ENCODE measurements at regions not wholly inside any gene's neighbourhood (a gene's known extent, or its start where the extent isn't known, plus 50 kb on each side); places are given as distances from the start of the nearest gene placed in this dataset.
A peak's percentile ranks its signal among the peaks of the same experiment; 100 is the strongest.

DNA sequence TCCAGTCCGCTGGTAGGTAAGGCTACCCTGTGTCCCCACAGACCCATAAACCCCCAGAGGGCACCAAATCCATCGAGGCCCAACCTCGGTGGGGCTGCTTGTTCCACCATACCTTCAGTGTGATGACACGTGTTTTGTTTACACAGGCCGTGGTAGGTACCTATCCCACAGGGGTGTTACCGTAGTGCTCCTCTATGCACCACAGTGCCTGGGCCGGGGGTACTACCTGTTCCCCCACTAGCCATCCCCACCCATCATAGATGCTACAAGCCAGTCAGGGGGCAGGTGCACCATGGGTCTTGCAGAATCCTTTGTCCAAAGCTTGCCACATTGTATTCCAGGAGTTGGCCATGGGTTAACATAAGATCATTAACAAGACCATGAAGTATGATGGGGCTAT is 796.2 kb downstream of the EFNA5 start:
- DNase-seq = no peak

DNA sequence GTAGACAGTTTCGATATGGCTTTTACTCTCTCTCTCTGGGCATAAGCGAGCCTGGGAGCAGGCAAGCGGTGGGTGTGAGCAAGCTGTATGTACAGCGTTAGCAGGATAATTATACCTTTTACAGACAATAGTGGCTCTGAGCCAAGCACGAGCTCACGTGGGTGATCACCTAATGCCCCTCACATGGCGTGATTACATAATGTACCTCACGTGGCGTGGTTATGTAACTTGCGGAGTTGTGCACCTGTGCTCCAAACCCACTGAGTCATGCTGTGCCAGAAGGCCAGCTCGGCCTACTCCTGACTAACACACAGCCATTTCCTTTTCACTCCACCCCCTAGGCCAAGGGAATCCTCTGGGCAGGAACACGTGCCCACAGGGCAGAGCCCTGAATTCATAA is 797.2 kb downstream of the EFNA5 start:
- peak; percentile 99 for DNase-seq

- no peak for DNase-seq
Measured at GRCh38 chr5:106865279-106865678, 805.5 kb downstream of the EFNA5 start.

DNA sequence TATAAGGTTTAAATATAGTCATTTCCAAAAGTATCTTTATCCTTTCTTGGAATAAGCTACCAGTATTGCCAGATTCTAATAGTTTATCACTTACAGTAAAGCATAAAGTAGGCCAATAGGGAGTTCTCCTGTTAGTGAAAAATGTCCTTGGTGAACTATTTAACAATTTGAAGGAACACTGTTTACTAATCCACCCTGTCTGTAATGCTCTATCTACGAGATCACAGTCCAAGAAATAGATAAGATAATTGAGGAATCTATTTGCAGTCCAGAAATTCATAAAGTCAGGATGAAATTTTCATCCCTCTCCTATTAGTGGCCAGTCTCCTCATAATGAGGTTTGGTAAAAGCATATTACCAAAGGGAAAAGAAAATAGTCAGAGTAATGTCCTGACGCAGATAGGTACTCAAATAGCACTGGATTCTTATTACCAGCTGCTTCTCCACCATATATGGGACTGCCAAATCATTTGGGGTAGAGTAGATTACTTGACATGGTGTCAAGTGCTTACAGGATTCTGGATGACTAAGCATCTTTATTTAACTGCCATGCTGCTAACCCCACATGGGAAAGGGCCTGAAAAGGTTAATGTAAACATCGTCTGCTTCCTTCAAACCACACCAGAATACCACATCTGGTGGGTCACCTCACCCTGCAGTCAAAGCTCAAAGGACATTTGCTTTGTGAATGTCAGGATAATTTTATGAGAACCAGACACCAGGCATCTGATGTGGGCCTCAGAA is 808.1 kb downstream of the EFNA5 start:
- peak; percentile 84 for DNase-seq

DNA sequence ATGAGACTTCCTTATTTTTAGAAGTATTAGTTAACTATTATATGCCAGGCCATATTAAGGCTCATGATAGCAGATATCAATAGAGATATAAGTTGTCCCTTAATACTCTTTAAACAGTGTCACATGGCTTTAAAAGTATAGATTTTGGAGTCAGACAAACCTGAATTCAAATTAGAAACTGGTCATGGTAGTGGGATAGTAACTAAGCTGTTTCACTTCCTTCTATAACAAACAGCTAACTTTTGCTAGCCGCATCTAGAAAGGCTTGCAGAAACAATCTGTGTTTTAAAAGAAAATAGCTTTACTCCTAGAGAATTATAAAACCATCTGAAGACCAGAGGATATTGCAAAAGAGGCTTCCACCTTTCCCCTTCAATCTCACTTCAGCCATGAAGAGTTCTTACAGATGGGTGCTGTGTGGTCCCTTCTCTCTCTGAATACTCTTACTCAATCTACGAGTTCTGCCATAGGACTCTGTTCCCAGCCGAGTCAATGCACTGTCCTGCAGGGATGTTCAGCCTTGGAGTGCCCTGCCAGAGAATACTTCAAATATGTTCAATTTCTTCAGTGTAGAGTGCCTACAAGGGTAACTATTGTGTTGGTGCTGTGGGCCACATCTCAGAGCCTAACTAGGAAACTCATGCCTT is 810.2 kb downstream of the EFNA5 start:
- no peak for DNase-seq

- no peak for DNase-seq
Measured at GRCh38 chr5:106858616-106859015, 812.1 kb downstream of the EFNA5 start.

- no peak for DNase-seq
Measured at GRCh38 chr5:106854922-106855321, 815.8 kb downstream of the EFNA5 start.

GRCh38 chr5:106854105-106854687 is 816.5 kb downstream of the EFNA5 start:
- DNase-seq = no peak

DNA sequence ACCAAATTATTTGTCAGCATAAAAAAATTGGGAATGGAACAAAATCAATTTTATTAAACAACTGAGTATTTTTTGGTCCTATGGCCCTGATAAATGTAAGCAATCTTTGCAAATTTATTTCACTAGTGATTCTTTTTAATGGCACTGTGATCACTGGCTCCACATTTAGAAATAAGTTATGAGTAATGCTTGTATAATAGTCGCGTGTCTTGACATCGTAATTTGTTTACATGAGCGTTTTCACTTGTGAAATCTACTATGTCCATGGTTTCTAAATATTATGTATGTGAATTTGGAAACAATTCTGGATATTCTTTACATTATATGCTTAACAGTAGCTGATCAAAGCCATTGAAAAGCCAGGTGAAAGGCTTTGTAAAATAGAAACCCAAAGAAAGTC is 817.5 kb downstream of the EFNA5 start:
- no peak for DNase-seq

DNA sequence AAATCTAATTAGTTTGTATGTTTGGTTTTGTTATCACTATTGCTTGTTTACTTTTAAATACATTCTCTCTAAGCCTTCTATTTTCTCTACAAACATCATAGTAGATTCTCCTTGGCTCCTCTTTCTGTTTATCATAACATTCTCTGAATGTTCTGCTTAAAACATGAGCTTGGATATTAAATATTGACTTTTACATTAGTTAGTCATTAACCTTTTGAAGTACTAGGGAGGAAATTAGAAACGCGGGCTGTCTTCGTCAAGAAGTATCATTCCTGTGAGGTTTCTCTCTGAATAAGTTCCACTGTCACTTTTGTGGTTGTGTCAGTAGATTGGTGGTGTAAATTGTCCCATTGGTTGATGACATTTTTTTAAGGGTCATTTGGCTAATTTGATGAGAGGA is 821.5 kb downstream of the EFNA5 start:
- peak; percentile 93 for DNase-seq

- peak; percentile 90 for DNase-seq
Measured at GRCh38 chr5:106843812-106844416, 826.8 kb downstream of the EFNA5 start.

DNA sequence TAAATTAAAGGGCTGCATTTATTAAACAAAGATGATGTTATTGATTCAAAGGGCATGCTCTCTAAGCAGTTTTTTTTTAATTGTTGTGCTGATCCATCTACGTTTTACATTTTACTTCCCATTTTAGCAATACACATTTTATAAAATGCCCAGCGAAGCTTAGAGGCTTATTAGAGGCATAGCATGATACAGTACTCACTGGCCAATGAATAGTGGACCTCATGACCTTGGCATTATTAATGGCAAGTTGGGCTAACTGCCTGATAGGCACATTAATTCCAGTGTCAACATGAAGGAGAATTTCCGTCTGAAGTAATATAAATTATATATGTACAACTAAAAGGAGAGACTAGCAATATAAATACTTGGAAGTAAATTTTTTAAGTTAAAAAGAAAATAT is 837.2 kb downstream of the EFNA5 start:
- DNase-seq = no peak

DNA sequence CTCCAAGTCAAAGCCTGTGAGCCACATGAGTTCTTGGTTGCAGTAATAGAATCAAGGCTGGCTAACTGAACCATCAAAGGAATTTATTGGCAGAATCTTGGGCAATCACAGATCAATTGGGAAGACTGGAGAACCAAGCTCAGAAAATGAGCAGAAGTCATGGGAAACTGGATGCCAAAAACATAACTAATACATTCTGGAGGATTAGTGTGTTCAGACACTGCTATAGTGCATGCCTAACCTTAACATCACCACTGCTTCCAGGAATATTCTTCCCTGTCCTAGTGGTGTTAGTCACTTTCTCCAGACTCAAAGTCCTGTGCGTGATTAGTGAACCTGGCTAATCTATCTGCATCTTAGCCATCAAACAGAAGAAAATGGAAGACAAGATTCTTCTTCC is 843.7 kb downstream of the EFNA5 start:
- DNase-seq = no peak

GRCh38 chr5:106825374-106825773 is 845.4 kb downstream of the EFNA5 start:
- no peak for DNase-seq

DNA sequence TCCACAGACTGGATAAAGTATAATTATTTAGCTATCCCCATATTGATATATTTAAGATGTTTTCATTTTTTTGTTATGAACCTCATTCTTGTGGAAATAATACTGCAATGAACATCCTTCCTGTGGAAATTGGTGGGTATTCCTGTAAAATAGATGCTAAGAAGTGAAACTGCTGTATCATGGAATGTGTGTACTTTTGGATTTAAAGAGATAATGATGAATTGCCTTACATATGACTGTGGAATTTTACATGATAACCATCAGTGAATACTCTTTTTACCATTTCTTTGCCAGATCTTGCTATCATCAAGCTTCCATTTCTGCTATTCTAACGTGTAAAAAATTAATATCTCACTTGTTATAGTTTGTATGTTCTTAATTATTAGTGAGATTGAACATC is 847.9 kb downstream of the EFNA5 start:
- peak; percentile 6 for DNase-seq

GRCh38 chr5:106818552-106818951 is 852.2 kb downstream of the EFNA5 start:
- no peak for DNase-seq

- DNase-seq = no peak
Measured at GRCh38 chr5:106814961-106815360, 855.8 kb downstream of the EFNA5 start.

DNA sequence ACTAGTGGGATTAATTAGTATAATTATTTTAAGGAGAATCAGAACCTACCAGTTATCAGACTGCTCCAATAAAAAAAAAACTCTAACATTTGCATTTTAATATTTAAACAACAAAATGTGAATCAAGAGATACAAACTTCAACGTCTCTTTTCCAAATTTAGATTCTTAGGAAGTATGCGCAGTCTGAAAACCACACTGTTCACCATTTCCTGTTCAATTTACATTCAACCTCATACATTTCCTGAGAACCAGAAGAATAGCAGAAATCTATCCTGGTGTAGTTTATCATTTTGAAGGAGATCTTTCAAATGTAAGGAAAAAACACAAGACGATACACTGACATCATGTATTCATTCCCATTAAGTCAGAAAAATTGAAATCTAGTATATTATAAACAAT is 869.2 kb downstream of the EFNA5 start:
- no peak for DNase-seq

GRCh38 chr5:106797996-106798395 is 872.7 kb downstream of the EFNA5 start:
- no peak for DNase-seq

DNA sequence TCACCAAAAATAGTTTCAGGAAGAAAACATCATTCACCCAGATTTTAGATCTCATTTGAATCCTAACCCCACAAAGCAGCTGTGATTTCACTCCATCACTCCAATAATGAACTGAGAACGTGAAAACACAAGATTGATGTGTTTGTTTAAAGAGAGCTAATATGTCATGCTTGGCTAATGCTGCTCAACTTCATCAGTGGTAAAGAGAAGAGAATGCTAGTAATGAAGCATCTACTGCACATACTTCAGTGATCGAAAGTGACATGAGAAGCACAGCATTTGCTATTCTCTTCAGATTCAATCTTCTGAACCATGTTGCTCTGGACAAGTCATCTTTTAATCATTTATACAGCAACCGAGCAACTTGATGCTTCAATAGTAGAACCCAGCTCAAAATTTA is 874.7 kb downstream of the EFNA5 start:
- DNase-seq = no peak

- DNase-seq = no peak
Measured at GRCh38 chr5:106784846-106785245, 885.9 kb downstream of the EFNA5 start.

GRCh38 chr5:106780355-106780754 is 890.4 kb downstream of the EFNA5 start:
- DNase-seq = peak; percentile 61

DNA sequence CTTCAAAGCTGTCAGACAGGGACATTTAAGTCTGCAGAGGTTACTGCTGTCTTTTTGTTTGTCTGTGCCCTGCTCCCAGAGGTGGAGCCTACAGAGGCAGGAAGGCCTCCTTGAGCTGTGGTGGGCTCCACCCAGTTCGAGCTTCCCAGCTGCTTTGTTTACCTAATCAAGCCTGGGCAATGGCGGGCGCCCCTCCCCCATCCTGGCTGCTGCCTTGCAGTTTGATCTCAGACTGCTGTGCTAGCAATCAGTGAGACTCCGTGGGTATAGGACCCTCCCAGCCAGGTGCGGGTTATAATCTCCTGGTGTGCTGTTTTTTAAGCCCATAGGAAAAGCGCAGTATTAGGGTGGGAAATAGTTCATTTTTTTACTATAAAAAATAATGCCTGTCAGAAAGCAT is 894.2 kb downstream of the EFNA5 start:
- DNase-seq = peak; percentile 38

GRCh38 chr5:106768392-106768791 is 902.3 kb downstream of the EFNA5 start:
- no peak for DNase-seq

All from DMS53 (cell line).